Endothelial cell of umbilical vein (primary cell): ENCODE measurements at regions not wholly inside any gene's neighbourhood (a gene's known extent, or its start where the extent isn't known, plus 50 kb on each side); places are given as distances from the start of the nearest gene placed in this dataset.

Experiments used
- BruUV-seq: library from RNA; stranded (reverse); fragments of 400-500 nt; replicated peaks from 2 replicates; lab custom pipeline; 2021; lab: Mats Ljungman, UMichigan
- CTCF ChIA-PET: fragments of 300-600, 350-600 bp; sonication (Branson Sonifier 250); formaldehyde crosslinking; loops from one replicate; lab custom pipeline; 2021; ENCODE audit warnings: antibody characterized with exemption, inconsistent platforms; lab: Charles Lee
- POLR2A ChIA-PET: fragments of 300-600, 350-600 bp; sonication (Branson Sonifier 250); formaldehyde crosslinking; loops from one replicate; lab custom pipeline; 2021; ENCODE audit warnings: antibody characterized with exemption, inconsistent platforms; lab: Charles Lee
- DNase-seq: peaks from one replicate; pipeline ENCODE4 v3.0.0-alpha.2; 2011; ENCODE audit warnings: low read depth, low spot score
- FAIRE-seq: peaks from 2 replicates; lab custom pipeline; 2011; peaks lifted over from hg19 to GRCh38; lab: Jason Lieb, UNC
- H2AFZ ChIP-seq: 2 replicates; pipeline ENCODE4 v1.6.0; 2012; ENCODE audit warnings: low read depth, low read length, control low read depth, inconsistent platforms
- H3K27ac ChIP-seq: 2 replicates; pipeline ENCODE4 v1.5.1; 2011; ENCODE audit warnings: low read depth, mild to moderate bottlenecking, control low read depth, low read length, moderate library complexity; ENCODE audit not compliant: insufficient read depth
- H3K27me3 ChIP-seq, 2 experiments: 2 replicates each; pipeline versions ENCODE4 v1.6.0 to v1.6.1; 2011; ENCODE audit warnings: low read length in 2 of 2, mixed read lengths in 1 of 2; ENCODE audit not compliant: control insufficient read depth in 2 of 2, insufficient read depth in 2 of 2
- H3K36me3 ChIP-seq, 2 experiments: 2 replicates in 1 of 2; 3 replicates in 1 of 2; pipeline ENCODE4 v1.5.1; 2011; ENCODE audit warnings: low read length in 2 of 2, mild to moderate bottlenecking in 1 of 2, moderate library complexity in 1 of 2; ENCODE audit not compliant: control insufficient read depth in 2 of 2, insufficient read depth in 2 of 2; ENCODE audit errors: extremely low read depth in 1 of 2
- H3K4me1 ChIP-seq: 3 replicates; pipeline ENCODE4 v1.5.1; 2011; ENCODE audit warnings: mild to moderate bottlenecking, low read length; ENCODE audit not compliant: control insufficient read depth, insufficient read depth; ENCODE audit errors: extremely low read depth
- H3K4me2 ChIP-seq: 2 replicates; pipeline ENCODE4 v1.6.1; 2011; ENCODE audit warnings: low read length, control low read depth, mixed read lengths; ENCODE audit not compliant: insufficient read depth
- H3K4me3 ChIP-seq, 3 experiments: fragments of 200-600 bp in 1 of 3; sonication (generic), shearing (Covaris generic) in 1 of 3; replicated peaks in 1 of 3; 2 replicates each; pipeline ENCODE4 v1.5.1; 2011 to 2016; ENCODE audit warnings: control low read depth in 3 of 3, low read length in 3 of 3, mild to moderate bottlenecking in 2 of 3, inconsistent platforms in 1 of 3, low read depth in 1 of 3, moderate library complexity in 1 of 3; ENCODE audit not compliant: insufficient read depth in 1 of 3
- H3K79me2 ChIP-seq: 2 replicates; pipeline ENCODE4 v1.6.0; 2012; ENCODE audit warnings: low read length, inconsistent platforms; ENCODE audit not compliant: control insufficient read depth, insufficient read depth
- H3K9ac ChIP-seq: replicated peaks from 2 replicates; pipeline ENCODE3; 2011; ENCODE audit warnings: low read length, control low read depth; ENCODE audit not compliant: insufficient read depth; ENCODE audit errors: extremely low read depth
- H3K9me1 ChIP-seq: replicated peaks from 3 replicates; pipeline ENCODE4 v1.6.0; 2011; ENCODE audit warnings: mild to moderate bottlenecking, low read length; ENCODE audit not compliant: control insufficient read depth, insufficient read depth; ENCODE audit errors: extremely low read depth
- H3K9me3 ChIP-seq: replicated peaks from 2 replicates; pipeline ENCODE4 v1.5.1; 2012; ENCODE audit warnings: low read length, inconsistent platforms; ENCODE audit not compliant: control insufficient read depth, insufficient read depth
- H4K20me1 ChIP-seq: replicated peaks from 2 replicates; pipeline ENCODE3; 2011; ENCODE audit warnings: mild to moderate bottlenecking, low read length; ENCODE audit not compliant: control insufficient read depth, insufficient read depth; ENCODE audit errors: extremely low read depth
- CTCF ChIP-seq, 2 donors: IDR thresholded peaks; 1 replicate in 1 of 2; 2 replicates in 1 of 2; pipeline ENCODE4 v1.5.1; 2011; ENCODE audit warnings: low read length in 2 of 2, mild to moderate bottlenecking in 2 of 2, moderate library complexity in 2 of 2, control low read depth in 1 of 2, inconsistent platforms in 1 of 2, low read depth in 1 of 2; ENCODE audit not compliant: insufficient read depth in 1 of 2; ENCODE audit errors: extremely low read depth in 1 of 2
- EZH2 ChIP-seq: IDR thresholded peaks from 2 replicates; pipeline ENCODE4 v1.6.1; 2012; ENCODE audit warnings: borderline replicate concordance, low read depth, mild to moderate bottlenecking, moderate library complexity, low read length, inconsistent platforms; ENCODE audit not compliant: severe bottlenecking
- FOS ChIP-seq: IDR thresholded peaks from 2 replicates; pipeline ENCODE4 v1.6.1; 2011; ENCODE audit warnings: mild to moderate bottlenecking, low read length, moderate library complexity, borderline replicate concordance; ENCODE audit not compliant: insufficient read depth
- GATA2 ChIP-seq: IDR thresholded peaks from 2 replicates; pipeline ENCODE4 v1.7.0; 2011; ENCODE audit warnings: low read depth, mild to moderate bottlenecking, moderate library complexity, mixed read lengths, low read length; ENCODE audit not compliant: insufficient read length, insufficient read depth
- JUN ChIP-seq: IDR thresholded peaks from 2 replicates; pipeline ENCODE4 v1.6.1; 2011; ENCODE audit warnings: borderline replicate concordance, low read depth; ENCODE audit not compliant: insufficient read length, insufficient read depth
- MAX ChIP-seq: IDR thresholded peaks from 2 replicates; pipeline ENCODE4 v1.6.1; 2011; ENCODE audit not compliant: insufficient read depth, insufficient read length
- MYC ChIP-seq: IDR thresholded peaks from one replicate; pipeline ENCODE4 v1.6.1; 2011; ENCODE audit warnings: mild to moderate bottlenecking, low read depth, low read length
- POLR2A ChIP-seq: IDR thresholded peaks from 2 replicates; pipeline ENCODE4 v1.6.1; 2012; ENCODE audit warnings: low read depth, mild to moderate bottlenecking, control low read depth, low read length
- POLR2AphosphoS5 ChIP-seq: IDR thresholded peaks from 2 replicates; pipeline ENCODE4 v1.6.1; 2012; ENCODE audit warnings: low read depth, mild to moderate bottlenecking, control low read depth, low read length, moderate library complexity; ENCODE audit not compliant: insufficient read depth
- dilution Hi-C: fragments of 300-500 bp; cut with MboI; formaldehyde crosslinking; loops from one replicate; pipeline ENCODE4 v1.15.0; 2019; ENCODE audit warnings: low sequenced_read_pairs; ENCODE audit not compliant: extremely low pct_ligation_motif_present
- intact Hi-C: fragments of 100-400 bp; cut with micrococcal nuclease; formaldehyde crosslinking; loops from one replicate; pipeline ENCODE4 v1.10.0; 2022

- no peak for FAIRE-seq
- TF ChIP-seq MYC = no peak
- TF ChIP-seq EZH2 = no peak
- TF ChIP-seq MAX = no peak
- TF ChIP-seq POLR2A = no peak
- TF ChIP-seq CTCF (IDR thresholded peaks at IDR 0.05; ENCODE audit: extremely low read depth in 1 of 2, insufficient read depth in 1 of 2, low read depth in 1 of 2, low read length in 2 of 2) = no peak
- no peak for TF ChIP-seq JUN
- TF ChIP-seq POLR2AphosphoS5 = no peak
- TF ChIP-seq FOS = no peak
- TF ChIP-seq GATA2 = no peak
- Histone ChIP-seq H3K79me2 (no peaks in the 10 kb centered on the region), H3K4me1 (no peaks in the 10 kb centered on the region), H3K9ac (no peak overlapping the region), H2AFZ (no peak overlapping the region), H4K20me1 (no peaks in the 10 kb centered on the region), H3K4me2 (no peak overlapping the region), H3K36me3 (no peaks in the 10 kb centered on the region), H3K9me3 (no peaks in the 10 kb centered on the region), H3K4me3 (no peak overlapping the region), H3K27me3 (no peaks in the 10 kb centered on the region), H3K27ac (no peak overlapping the region), H3K9me1 (no peaks in the 10 kb centered on the region)
- POLR2A ChIA-PET = no interaction called here
- CTCF ChIA-PET = interaction anchor here (1.4 kb wide), 1 partner anchor 8 kb away, joined by 3 read pairs; no protein-coding TSS in a partner anchor
- no TSS peak for BruUV-seq
- intact Hi-C loops = no loop called here
- no peak for DNase-seq
- dilution Hi-C loops = no loop called here
Measured at GRCh38 chr16:64704386-64704785, 417.5 kb downstream of the CDH11 start.
